Heart right ventricle (tissue), 16 donors: ENCODE measurements at regions not wholly inside any gene's neighbourhood (a gene's known extent, or its start where the extent isn't known, plus 50 kb on each side); places are given as distances from the start of the nearest gene placed in this dataset.

Experiments used
- ATAC-seq, 8 donors: fragments of 200-7000 bp; cut with Tn5 transposase; one replicate each; pipeline ENCODE4 v1.9.1; 2020; ENCODE audit warnings: mild to moderate bottlenecking in 8 of 8, moderate library complexity in 8 of 8, moderate number of reproducible peaks in 1 of 8
- DNase-seq, 2 donors: peaks; one replicate each; pipeline ENCODE4 v3.0.0-alpha.2; 2020
- H3K27ac ChIP-seq, 10 donors: fragments of 200-600 bp; sonication (generic) in 2 of 10; one replicate each; pipeline versions ENCODE4 v1.5.0 to v1.8.0; 2020 to 2022; ENCODE audit warnings: mild to moderate bottlenecking in 3 of 10
- H3K27me3 ChIP-seq, 7 donors: fragments of 200-600 bp; one replicate each; pipeline ENCODE4 v1.8.0; 2021 to 2022; ENCODE audit warnings: mild to moderate bottlenecking in 2 of 7
- H3K36me3 ChIP-seq, 9 donors: fragments of 200-600 bp; sonication (generic) in 1 of 9; one replicate each; pipeline versions ENCODE4 v1.5.0 to v1.8.0; 2020 to 2022; ENCODE audit warnings: mild to moderate bottlenecking in 2 of 9
- H3K4me1 ChIP-seq, 9 donors: fragments of 200-600 bp; sonication (generic) in 1 of 9; one replicate each; pipeline versions ENCODE4 v1.5.0 to v1.8.0; 2020 to 2022; ENCODE audit warnings: mild to moderate bottlenecking in 4 of 9
- H3K4me3 ChIP-seq, 10 donors: fragments of 200-600 bp; sonication (generic) in 2 of 10; one replicate each; pipeline versions ENCODE4 v1.5.0 to v1.8.0; 2020 to 2022; ENCODE audit warnings: mild to moderate bottlenecking in 7 of 10, moderate library complexity in 2 of 10
- H3K9me3 ChIP-seq, 11 donors: fragments of 200-600 bp in 10 of 11; sonication (generic) in 2 of 11; one replicate each; pipeline versions ENCODE4 v1.5.0 to v1.8.0; 2013 to 2022; ENCODE audit warnings: mild to moderate bottlenecking in 2 of 11, control low read depth in 1 of 11, moderate library complexity in 1 of 11
- WGBS, 2 donors: extraction: QIAGEN DNeasy Blood & Tissue Kit; methylation state at CpG; one replicate each; pipeline ENCODE4 v1.1.7; 2013; ENCODE audit warnings: inconsistent platforms in 1 of 2; 5-methylcytosine and 5-hydroxymethylcytosine counted together
- intact Hi-C, 10 donors: fragments of 100-400 bp; cut with DNase I; formaldehyde crosslinking; loops; one replicate each; pipeline versions ENCODE4 v1.11.1 to v1.14.2; 2022
- TF ChIP-seq, protein P1 (sequence below), 9 donors: fragments of 200-600 bp; sonication (generic) in 2 of 9; IDR thresholded peaks; one replicate each; pipeline versions ENCODE4 v1.5.0 to v1.8.0; 2021 to 2022; ENCODE audit warnings: antibody characterized with exemption in 9 of 9, mild to moderate bottlenecking in 5 of 9, moderate library complexity in 1 of 9
- donor health status: Arrhythmogenic right ventricular cardiomyopathy.
- donor health status: ischemic (EF 13 %, LVEDD 7.1; RV severe dilation, severe dysfunction).
- donor health status: healthy with polysubstance abuse.
- donor health status: DM: no; HTN: yes; CAD: no.
- donor health status: DM: no; HTN: no; CAD: no.
- donor health status: ischemic (EF 25% LVEDD 6.9; RV normal size, moderate dysfunction).
- donor health status: ischemic (EF 25% LVEDD 5.7; RV mildly dilated, moderate dysfunction).
- donor health status: healthy.
- donor health status: DM: yes; HTN: yes; CAD: no.
- donor health status: Ischemic cardiomyopathy.
- donor health status: ischemic (EF 35%, LVEDD 5.7; RV mildly dilated, moderate dysfunction).
- donor health status: nonischemic (EF 11% LVEDD 7.7; RV severe dilation, severe dysfunction).
- donor health status: DM: yes; HTN: yes; CAD: no.
- donor health status: PGD.
- donor health status: ischemic (EF 29% LVEDD 5.4; RV normal size, mild dysfunction).
- donor health status: nonischemic (EF 23%, LVEDD 6.1; RV moderate dilation, normal function).

DNA sequence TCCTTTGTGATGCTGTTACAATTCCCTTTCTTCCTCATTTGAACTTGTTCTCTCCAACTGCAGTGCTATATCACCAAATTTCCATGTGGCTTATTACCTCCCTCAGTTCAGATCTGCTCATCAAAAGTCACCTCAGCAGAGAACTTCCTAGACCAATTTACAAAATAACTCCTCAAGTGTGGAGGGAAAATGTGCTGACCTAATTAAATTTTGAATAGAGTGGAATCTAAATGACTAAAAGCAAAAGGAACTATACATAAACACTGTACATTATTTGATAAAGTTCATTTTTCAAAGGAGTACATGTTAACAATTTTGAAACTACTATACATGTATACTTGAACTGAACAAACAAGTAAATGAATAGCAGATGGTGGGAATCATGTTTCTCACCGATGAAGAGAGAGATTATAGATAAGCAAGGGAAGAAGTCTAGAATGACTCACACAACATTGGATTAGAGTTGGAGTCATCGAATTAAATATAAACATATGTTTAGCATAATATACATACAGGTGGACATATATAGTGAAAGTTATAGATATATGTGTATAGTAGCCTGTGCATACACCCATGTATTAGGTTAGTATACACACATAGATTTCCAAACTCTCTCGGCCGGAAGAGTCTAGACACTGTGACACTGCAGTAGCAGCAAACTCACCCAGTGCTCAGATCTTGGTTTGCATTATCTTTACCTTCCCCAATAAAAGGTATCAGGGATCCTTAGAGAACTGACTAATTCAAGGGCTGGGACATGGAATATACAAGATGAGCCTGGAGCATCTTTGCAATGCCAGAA lies 318.7 kb downstream of the PCDH18 start:
- TF ChIP-seq, protein P1, sequence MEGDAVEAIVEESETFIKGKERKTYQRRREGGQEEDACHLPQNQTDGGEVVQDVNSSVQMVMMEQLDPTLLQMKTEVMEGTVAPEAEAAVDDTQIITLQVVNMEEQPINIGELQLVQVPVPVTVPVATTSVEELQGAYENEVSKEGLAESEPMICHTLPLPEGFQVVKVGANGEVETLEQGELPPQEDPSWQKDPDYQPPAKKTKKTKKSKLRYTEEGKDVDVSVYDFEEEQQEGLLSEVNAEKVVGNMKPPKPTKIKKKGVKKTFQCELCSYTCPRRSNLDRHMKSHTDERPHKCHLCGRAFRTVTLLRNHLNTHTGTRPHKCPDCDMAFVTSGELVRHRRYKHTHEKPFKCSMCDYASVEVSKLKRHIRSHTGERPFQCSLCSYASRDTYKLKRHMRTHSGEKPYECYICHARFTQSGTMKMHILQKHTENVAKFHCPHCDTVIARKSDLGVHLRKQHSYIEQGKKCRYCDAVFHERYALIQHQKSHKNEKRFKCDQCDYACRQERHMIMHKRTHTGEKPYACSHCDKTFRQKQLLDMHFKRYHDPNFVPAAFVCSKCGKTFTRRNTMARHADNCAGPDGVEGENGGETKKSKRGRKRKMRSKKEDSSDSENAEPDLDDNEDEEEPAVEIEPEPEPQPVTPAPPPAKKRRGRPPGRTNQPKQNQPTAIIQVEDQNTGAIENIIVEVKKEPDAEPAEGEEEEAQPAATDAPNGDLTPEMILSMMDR (IDR thresholded peaks at IDR 0.05) = no peak
- WGBS, 2 donors = 78 to 85% methylated on average over 4 of the region's 4 CpGs
- Histone ChIP-seq H3K27me3 (no peaks in the 10 kb centered on the region), H3K4me3 (no peak overlapping the region), H3K9me3 (no peaks in the 10 kb centered on the region), H3K4me1 (no peaks in the 10 kb centered on the region), H3K36me3 (no peaks in the 10 kb centered on the region), H3K27ac (no peak overlapping the region)
- DNase-seq = no peak
- ATAC-seq = no peak
- intact Hi-C loops = no loop called here

DNA sequence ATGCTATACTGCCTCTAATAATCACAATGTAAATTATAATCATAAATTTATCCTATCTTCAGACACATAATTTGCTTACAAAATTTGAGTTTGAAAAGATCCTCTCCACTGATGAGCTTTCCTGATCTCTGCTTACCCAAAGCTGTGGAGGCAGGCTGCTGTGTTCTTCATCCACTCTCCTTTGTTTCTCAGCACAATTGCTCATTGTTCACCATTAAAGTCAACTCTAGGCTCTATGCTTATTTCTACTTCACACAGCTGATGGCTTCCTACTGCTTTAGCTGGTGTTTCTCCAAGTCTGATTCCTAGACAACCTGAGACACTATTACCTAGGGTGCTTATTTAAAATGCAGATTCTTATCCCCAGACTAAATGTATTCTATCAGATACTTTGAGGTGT lies 319.7 kb downstream of the PCDH18 start:
- DNase-seq (no peak), ATAC-seq (no peak)
- Histone ChIP-seq H3K36me3 (no peaks in the 10 kb centered on the region), H3K4me1 (no peaks in the 10 kb centered on the region), H3K4me3 (no peak overlapping the region), H3K9me3 (no peaks in the 10 kb centered on the region), H3K27me3 (no peaks in the 10 kb centered on the region), H3K27ac (no peak overlapping the region)
- intact Hi-C loops = no loop called here
- TF ChIP-seq, protein P1 (IDR thresholded peaks at IDR 0.05) = no peak

DNA sequence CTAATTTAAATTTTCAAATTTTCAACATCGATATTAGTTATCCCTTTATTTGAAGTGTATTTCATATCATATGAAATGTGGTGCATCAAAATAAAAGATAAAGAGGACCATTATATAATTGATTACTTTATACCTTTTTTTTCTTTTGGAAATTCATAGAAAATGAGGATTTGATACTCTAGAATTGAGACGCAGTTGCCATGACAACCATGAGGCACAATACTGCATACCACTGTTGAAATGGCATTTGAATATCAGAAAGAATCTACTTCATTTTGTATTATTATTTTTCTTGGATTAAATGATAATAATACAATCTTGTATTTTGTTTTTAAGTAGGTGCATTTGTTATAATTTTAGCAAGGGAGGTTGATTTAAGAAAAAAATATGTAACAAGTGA lies 323.1 kb downstream of the PCDH18 start:
- H3K36me3 ChIP-seq = no peaks in the 10 kb centered on the region
- intact Hi-C loops = no loop called here
- no peak for ATAC-seq
- 88 to 93% methylated on average over 2 of the region's 2 CpGs for WGBS, 2 donors
- no peaks in the 10 kb centered on the region for H3K9me3 ChIP-seq
- H3K4me1 ChIP-seq = no peaks in the 10 kb centered on the region
- H3K4me3 ChIP-seq = no peak overlapping the region
- H3K27me3 ChIP-seq = no peaks in the 10 kb centered on the region
- no peak for DNase-seq
- H3K27ac ChIP-seq = no peak overlapping the region
- TF ChIP-seq, protein P1 (IDR thresholded peaks at IDR 0.05) = no peak

DNA sequence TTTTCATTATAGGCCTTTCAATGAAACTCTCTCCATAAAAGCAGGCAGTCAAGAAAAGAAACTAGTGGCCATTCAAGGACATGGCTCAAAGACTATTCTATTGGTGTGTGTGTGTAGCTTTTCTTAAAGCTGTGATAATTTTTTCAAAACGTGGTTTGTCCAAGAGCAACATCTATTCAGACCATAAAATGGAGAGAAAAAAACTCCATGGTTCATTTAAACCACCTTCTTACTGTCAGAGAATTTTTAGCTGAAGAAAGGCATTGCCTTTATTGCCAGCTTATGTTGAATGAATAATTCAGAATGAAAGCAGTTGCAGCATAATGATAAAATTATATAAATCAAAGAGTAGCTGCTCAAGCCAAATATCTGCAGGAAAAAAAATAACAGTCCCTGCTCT lies 325.5 kb downstream of the PCDH18 start:
- 11 to 26% methylated on average over 1 of the region's 1 CpG for WGBS, 2 donors
- TF ChIP-seq, protein P1 (IDR thresholded peaks at IDR 0.05) = no peak
- no peaks in the 10 kb centered on the region for H3K27me3 ChIP-seq
- ATAC-seq (no peak), DNase-seq (no peak)
- H3K27ac ChIP-seq = no peak overlapping the region
- no peaks in the 10 kb centered on the region for H3K36me3 ChIP-seq
- no peaks in the 10 kb centered on the region for H3K9me3 ChIP-seq
- intact Hi-C loops = no loop called here
- no peak overlapping the region for H3K4me3 ChIP-seq
- H3K4me1 ChIP-seq = no peaks in the 10 kb centered on the region
